GM23338 (cell line): ENCODE measurements at regions not wholly inside any gene's neighbourhood (a gene's known extent, or its start where the extent isn't known, plus 50 kb on each side); places are given as distances from the start of the nearest gene placed in this dataset.
A peak's percentile ranks its signal among the peaks of the same experiment; 100 is the strongest.

Experiments
- CREB1 ChIP-seq: fragments of 250-450 bp; sonication (Bioruptor Pico); IDR thresholded peaks from 2 replicates; pipeline ENCODE4 v1.5.0; 2020; ENCODE audit warnings: low read depth, mild to moderate bottlenecking, moderate library complexity
- EZH2 ChIP-seq: fragments of 200-600 bp; sonication (generic); IDR thresholded peaks from one replicate; pipeline ENCODE4 v1.8.0; 2017; ENCODE audit warnings: antibody characterized with exemption, mild to moderate bottlenecking, low read depth; ENCODE audit not compliant: unreplicated experiment
- JUNB ChIP-seq: IDR thresholded peaks from one replicate; pipeline ENCODE4 v1.6.1; 2016; ENCODE audit warnings: antibody characterized with exemption; ENCODE audit not compliant: unreplicated experiment
- TF ChIP-seq, protein P1 (sequence below), 2 experiments: fragments of 200-600 bp in 1 of 2; sonication (generic) in 1 of 2; conservative IDR thresholded peaks; 2 replicates each; pipeline versions ENCODE4 v1.5.1 to v1.6.1; 2016 to 2017; ENCODE audit warnings: antibody characterized with exemption in 2 of 2, low read depth in 2 of 2, mild to moderate bottlenecking in 2 of 2, moderate library complexity in 1 of 2

- TF ChIP-seq, protein P1, sequence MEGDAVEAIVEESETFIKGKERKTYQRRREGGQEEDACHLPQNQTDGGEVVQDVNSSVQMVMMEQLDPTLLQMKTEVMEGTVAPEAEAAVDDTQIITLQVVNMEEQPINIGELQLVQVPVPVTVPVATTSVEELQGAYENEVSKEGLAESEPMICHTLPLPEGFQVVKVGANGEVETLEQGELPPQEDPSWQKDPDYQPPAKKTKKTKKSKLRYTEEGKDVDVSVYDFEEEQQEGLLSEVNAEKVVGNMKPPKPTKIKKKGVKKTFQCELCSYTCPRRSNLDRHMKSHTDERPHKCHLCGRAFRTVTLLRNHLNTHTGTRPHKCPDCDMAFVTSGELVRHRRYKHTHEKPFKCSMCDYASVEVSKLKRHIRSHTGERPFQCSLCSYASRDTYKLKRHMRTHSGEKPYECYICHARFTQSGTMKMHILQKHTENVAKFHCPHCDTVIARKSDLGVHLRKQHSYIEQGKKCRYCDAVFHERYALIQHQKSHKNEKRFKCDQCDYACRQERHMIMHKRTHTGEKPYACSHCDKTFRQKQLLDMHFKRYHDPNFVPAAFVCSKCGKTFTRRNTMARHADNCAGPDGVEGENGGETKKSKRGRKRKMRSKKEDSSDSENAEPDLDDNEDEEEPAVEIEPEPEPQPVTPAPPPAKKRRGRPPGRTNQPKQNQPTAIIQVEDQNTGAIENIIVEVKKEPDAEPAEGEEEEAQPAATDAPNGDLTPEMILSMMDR (conservative IDR thresholded peaks at IDR 0.05; ENCODE audit: low read depth in 2 of 2), result peak in 1 of 2 experiments; percentile 53; a peak in 2 of 4 replicates
- 0 out of 2 replicates have a peak, but pooled peaks have one; percentile 33 for TF ChIP-seq CREB1 (CRISPR knock-in tag)
- no peak for TF ChIP-seq EZH2
- TF ChIP-seq JUNB, result no peak
Measured at GRCh38 chr1:218156595-218156994, 128.5 kb upstream of the RRP15 start.
